NB4 (cell line): ENCODE measurements at regions not wholly inside any gene's neighbourhood (a gene's known extent, or its start where the extent isn't known, plus 50 kb on each side); places are given as distances from the start of the nearest gene placed in this dataset.

ENCODE experiments used
- CTCF ChIP-seq: IDR thresholded peaks from one replicate; pipeline ENCODE4 v1.5.1; 2012; ENCODE audit warnings: low read depth, low read length
- MAX ChIP-seq: IDR thresholded peaks from 2 replicates; pipeline ENCODE4 v1.6.1; 2011; ENCODE audit warnings: low read depth, low read length
- MYC ChIP-seq: IDR thresholded peaks from 2 replicates; pipeline ENCODE4 v1.6.1; 2011; ENCODE audit warnings: low read depth, low read length
- POLR2A ChIP-seq: IDR thresholded peaks from 2 replicates; pipeline ENCODE4 v1.6.1; 2011; ENCODE audit warnings: mild to moderate bottlenecking; ENCODE audit not compliant: insufficient read length; ENCODE audit errors: extremely low read depth

- TF ChIP-seq CTCF (no peak), POLR2A (no peak), MYC (no peak), MAX (no peak)
Observed at GRCh38 chr1:81115422-81115821, 685.3 kb upstream of the ADGRL2 start.
